Spleen (tissue), 11 donors: ENCODE measurements at regions not wholly inside any gene's neighbourhood (a gene's known extent, or its start where the extent isn't known, plus 50 kb on each side); places are given as distances from the start of the nearest gene placed in this dataset.

Source experiments
- DNase-seq: peaks from one replicate; pipeline ENCODE4 v3.0.0-alpha.2; 2020
- H3K27ac ChIP-seq, 8 donors: fragments of 200-600 bp; sonication (generic) in 7 of 8; 1 replicate in 4 of 8; 2 replicates in 4 of 8; pipeline versions ENCODE4 v1.5.0 to v1.8.0; 2016 to 2021; ENCODE audit warnings: inconsistent platforms in 4 of 8, mild to moderate bottlenecking in 4 of 8, moderate library complexity in 1 of 8
- H3K27me3 ChIP-seq, 7 donors: fragments of 200-600 bp; sonication (generic) in 6 of 7; replicated peaks in 1 of 7; 1 replicate in 4 of 7; 2 replicates in 3 of 7; pipeline versions ENCODE4 v1.5.0 to v1.8.0; 2016 to 2021; ENCODE audit warnings: inconsistent platforms in 3 of 7, mild to moderate bottlenecking in 1 of 7
- H3K36me3 ChIP-seq, 6 donors: fragments of 200-600 bp; sonication (generic) in 5 of 6; 1 replicate in 4 of 6; 2 replicates in 2 of 6; pipeline versions ENCODE4 v1.5.0 to v1.8.0; 2016 to 2021; ENCODE audit warnings: inconsistent platforms in 2 of 6
- H3K4me1 ChIP-seq, 6 donors: fragments of 200-600 bp; sonication (generic) in 5 of 6; 1 replicate in 3 of 6; 2 replicates in 3 of 6; pipeline versions ENCODE4 v1.5.0 to v1.8.0; 2016 to 2021; ENCODE audit warnings: inconsistent platforms in 3 of 6
- H3K4me3 ChIP-seq, 8 donors: fragments of 200-600 bp; sonication (generic) in 7 of 8; 1 replicate in 4 of 8; 2 replicates in 4 of 8; pipeline versions ENCODE4 v1.5.0 to v1.8.0; 2016 to 2021; ENCODE audit warnings: inconsistent platforms in 4 of 8, mild to moderate bottlenecking in 4 of 8, moderate library complexity in 2 of 8
- H3K9me3 ChIP-seq, 8 donors: fragments of 200-600 bp; sonication (generic) in 7 of 8; 1 replicate in 4 of 8; 2 replicates in 4 of 8; pipeline versions ENCODE4 v1.5.0 to v1.8.0; 2016 to 2021; ENCODE audit warnings: inconsistent platforms in 4 of 8
- CTCF ChIP-seq, 11 experiments: fragments of 200-600 bp in 7 of 11; fragments of 450-650 bp in 4 of 11; sonication (generic) in 4 of 11; IDR thresholded peaks in 8 of 11; conservative IDR thresholded peaks in 3 of 11; 1 replicate in 7 of 11; 2 replicates in 4 of 11; pipeline versions ENCODE4 v1.4.0 to v1.8.0; 2016 to 2021; ENCODE audit warnings: antibody characterized with exemption in 11 of 11, inconsistent platforms in 4 of 11, mild to moderate bottlenecking in 1 of 11
- POLR2A ChIP-seq, 3 donors: fragments of 450-650 bp; IDR thresholded peaks; one replicate each; pipeline ENCODE4 v1.5.1; 2017; ENCODE audit warnings: antibody characterized with exemption in 3 of 3, mild to moderate bottlenecking in 1 of 3
- POLR2AphosphoS5 ChIP-seq, 3 donors: sonication (generic); formaldehyde crosslinking; IDR thresholded peaks; one replicate each; pipeline ENCODE4 v1.5.1; 2017; ENCODE audit warnings: antibody characterized with exemption in 3 of 3
- WGBS, 5 donors: extraction: QIAGEN DNeasy Blood & Tissue Kit in 3 of 5; methylation state at CpG; one replicate each; pipeline versions ENCODE4 v1.1.5 to v1.1.7; 2013 to 2018; 5-methylcytosine and 5-hydroxymethylcytosine counted together
- intact Hi-C: fragments of 100-400 bp; cut with DNase I; formaldehyde crosslinking; loops from one replicate; pipeline ENCODE4 v1.15.0; 2023; ENCODE audit warnings: low total_unique reads
- donor health status: healthy with polysubstance abuse.
- donor health status: DM: no; HTN: no; CAD: no; lungs with moderate emphysema.
- donor health status: DM: no; HTN: no; CAD: no.
- donor health status: Bipolar disorder and iron deficiency.
- donor health status: healthy.
- donor health status: DM: no; HTN: no; CAD: no.
- donor health status: DM: yes; HTN: yes; CAD: no.

DNA sequence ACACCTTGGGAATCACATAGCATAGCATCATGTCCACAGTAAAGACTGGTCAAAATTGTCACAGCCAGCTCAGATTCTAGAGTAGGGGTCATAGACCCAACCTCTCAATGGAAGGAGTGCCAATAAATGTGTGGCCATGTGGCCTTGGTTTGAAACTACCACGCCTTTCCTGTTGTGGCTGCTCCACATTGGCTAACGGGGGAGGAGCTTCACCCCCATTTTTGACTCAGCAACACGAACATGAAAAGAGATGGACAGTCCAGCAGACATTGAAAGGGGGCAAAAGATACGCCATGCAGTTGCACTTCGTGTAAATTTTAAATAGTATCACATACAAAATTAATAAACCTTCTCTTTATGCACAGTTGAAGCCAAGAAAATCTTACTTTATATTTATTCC is 78.4 kb upstream of the HIVEP3 start:
- Histone ChIP-seq H3K4me3 (no peak overlapping the region), H3K27ac (no peak overlapping the region), H3K9me3 (peaks cover 0 to 5% (median 0%) of the 10 kb centered on the region in 8 donors), H3K4me1 (no peaks in the 10 kb centered on the region), H3K36me3 (no peaks in the 10 kb centered on the region), H3K27me3 (no peaks in the 10 kb centered on the region)
- intact Hi-C loops, result no loop called here
- TF ChIP-seq CTCF (IDR thresholded peaks at IDR 0.05 in 8 of 11, conservative IDR thresholded peaks at IDR 0.05 in 3 of 11) (no peak), POLR2A (IDR thresholded peaks at IDR 0.05) (no peak), POLR2AphosphoS5 (IDR thresholded peaks at IDR 0.05) (no peak)
- no peak for DNase-seq
- 79 to 89% (median 81%) methylated on average over 5 of the region's 5 CpGs for WGBS, 5 donors

GRCh38 chr1:41995441-41996130 is 76.9 kb upstream of the HIVEP3 start:
- no peaks in the 10 kb centered on the region for H3K27me3 ChIP-seq
- DNase-seq, result no peak
- no peaks in the 10 kb centered on the region for H3K36me3 ChIP-seq
- no peak overlapping the region for H3K4me3 ChIP-seq
- TF ChIP-seq POLR2A (IDR thresholded peaks at IDR 0.05), result no peak
- no peak for TF ChIP-seq CTCF (IDR thresholded peaks at IDR 0.05 in 8 of 11, conservative IDR thresholded peaks at IDR 0.05 in 3 of 11)
- TF ChIP-seq POLR2AphosphoS5 (IDR thresholded peaks at IDR 0.05), result no peak
- peaks cover 0 to 5% (median 0%) of the 10 kb centered on the region in 8 donors for H3K9me3 ChIP-seq
- intact Hi-C loops, result no loop called here
- 73 to 95% (median 83%) methylated on average over 1 of the region's 1 CpG for WGBS, 5 donors
- no peaks in the 10 kb centered on the region for H3K4me1 ChIP-seq
- no peak overlapping the region for H3K27ac ChIP-seq

DNA sequence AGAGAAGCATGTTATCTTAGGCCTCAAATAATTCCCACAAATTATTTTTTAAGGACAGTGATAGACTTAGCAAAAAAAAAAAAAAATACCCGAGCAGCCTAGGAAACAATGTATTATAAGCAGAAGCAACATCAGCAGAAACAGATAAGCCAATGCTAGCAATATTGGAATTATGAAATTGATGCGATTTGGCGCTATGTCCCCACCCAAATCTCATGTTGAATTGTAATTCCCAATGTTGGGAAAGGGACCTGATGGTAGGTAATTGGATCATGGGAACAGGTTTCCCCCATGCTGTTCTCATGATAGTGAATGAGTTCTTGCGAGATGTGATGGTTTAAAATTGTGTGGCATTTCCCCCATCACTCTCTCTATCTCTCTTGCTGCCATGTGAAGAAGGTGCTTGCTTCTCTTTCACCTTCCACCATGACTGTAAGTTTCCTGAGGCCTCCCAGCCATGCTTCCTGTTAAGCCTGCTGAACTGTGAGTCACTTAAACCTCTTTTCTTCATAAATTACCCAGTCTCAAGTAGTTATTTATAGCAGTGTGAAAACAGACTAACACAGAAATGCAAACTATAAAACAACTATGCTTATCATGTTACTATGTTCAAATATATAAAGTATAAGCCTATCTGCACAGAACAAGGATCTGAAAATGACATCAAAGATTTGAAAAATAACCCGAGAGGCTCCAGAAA is 75.6 kb upstream of the HIVEP3 start:
- Histone ChIP-seq H3K4me3 (no peak overlapping the region), H3K27me3 (no peaks in the 10 kb centered on the region), H3K27ac (no peak overlapping the region), H3K4me1 (no peaks in the 10 kb centered on the region), H3K9me3 (peaks cover 0 to 7% (median 1%) of the 10 kb centered on the region in 8 donors), H3K36me3 (no peaks in the 10 kb centered on the region)
- WGBS, 5 donors, result 91 to 99% (median 96%) methylated on average over 5 of the region's 5 CpGs
- no peak for DNase-seq
- intact Hi-C loops, result no loop called here
- no peak for TF ChIP-seq CTCF (IDR thresholded peaks at IDR 0.05 in 8 of 11, conservative IDR thresholded peaks at IDR 0.05 in 3 of 11)

- intact Hi-C loops, result no loop called here
- no peaks in the 10 kb centered on the region for H3K27me3 ChIP-seq
- peaks cover 0 to 17% (median 10%) of the 10 kb centered on the region in 6 donors for H3K4me1 ChIP-seq
- TF ChIP-seq CTCF (IDR thresholded peaks at IDR 0.05 in 8 of 11, conservative IDR thresholded peaks at IDR 0.05 in 3 of 11) (no peak), POLR2AphosphoS5 (IDR thresholded peaks at IDR 0.05) (no peak), POLR2A (IDR thresholded peaks at IDR 0.05) (no peak)
- WGBS, 5 donors, result 93 to 100% (median 95%) methylated on average over 3 of the region's 3 CpGs
- DNase-seq, result no peak
- H3K4me3 ChIP-seq, result no peak overlapping the region
- H3K27ac ChIP-seq, result no peak overlapping the region
- no peaks in the 10 kb centered on the region for H3K36me3 ChIP-seq
- no peaks in the 10 kb centered on the region for H3K9me3 ChIP-seq
Observed at GRCh38 chr1:41983451-41983850, 64.7 kb upstream of the HIVEP3 start.
